ENCODE measurements at regions not wholly inside any gene's neighbourhood (a gene's known extent, or its start where the extent isn't known, plus 50 kb on each side); places are given as distances from the start of the nearest gene placed in this dataset.
"Not testable (repeated sequence)": the region's sequence is repeated elsewhere in the genome, so short reads cannot be mapped to it uniquely, and the experiment has no call there.

DNA sequence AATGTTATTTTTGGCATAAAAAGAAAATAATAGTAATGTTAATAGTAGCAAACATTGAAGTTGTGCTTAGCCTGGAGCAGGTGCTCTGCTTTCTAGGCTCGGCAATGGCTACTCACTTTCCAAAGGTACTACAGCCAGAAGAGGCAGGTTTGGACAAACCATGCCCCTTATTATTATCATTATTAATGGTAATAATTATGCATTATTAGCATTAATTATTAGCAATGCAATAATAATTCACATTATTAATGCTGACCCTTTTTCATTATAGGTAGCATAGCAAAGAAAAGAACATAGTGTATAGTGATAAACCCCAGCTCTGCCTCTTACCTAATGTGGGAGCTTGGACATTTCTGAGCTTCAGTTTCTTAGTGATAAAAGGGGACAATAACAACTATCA lies 171.4 kb downstream of the EDEM1 start:
- Mint-ChIP-seq H3K36me3 (ENCODE audit: low read depth) (no peaks in the 10 kb centered on the region), H3K4me3 (no peak overlapping the region), H3K9me3 (peaks cover 10% of the 10 kb centered on the region), H3K27me3 (ENCODE audit: insufficient read depth) (peaks cover 79% of the 10 kb centered on the region), H3K27ac (no peak overlapping the region), H3K4me1 (no peaks in the 10 kb centered on the region)
- DNase-seq = no peak
- Histone ChIP-seq H3K36me3 (ENCODE audit: control insufficient read depth, insufficient read depth, low read length) (no peaks in the 10 kb centered on the region), H3K27ac (ENCODE audit: low read depth, low read length) (no peak overlapping the region), H3K4me1 (ENCODE audit: control insufficient read depth, insufficient read depth, low read length) (no peaks in the 10 kb centered on the region), H3K27me3 (ENCODE audit: control insufficient read depth, insufficient read depth, low read length, poor library complexity, severe bottlenecking) (peaks cover 65% of the 10 kb centered on the region), H3K4me3 (ENCODE audit: low read length) (no peak overlapping the region), H3K9me3 (ENCODE audit: control insufficient read depth, low read length) (no peaks in the 10 kb centered on the region), H3K9ac (ENCODE audit: extremely low read depth, low read length, poor library complexity, severe bottlenecking) (no peak overlapping the region)
- WGBS, 2 experiments (ENCODE audit: insufficient coverage in 1 of 2, insufficient read length in 1 of 2) = 100% methylated on average over 1 of the region's 1 CpG; no CpG with 5 or more reads in 1 of the 2 experiments
- TF ChIP-seq, protein P1, sequence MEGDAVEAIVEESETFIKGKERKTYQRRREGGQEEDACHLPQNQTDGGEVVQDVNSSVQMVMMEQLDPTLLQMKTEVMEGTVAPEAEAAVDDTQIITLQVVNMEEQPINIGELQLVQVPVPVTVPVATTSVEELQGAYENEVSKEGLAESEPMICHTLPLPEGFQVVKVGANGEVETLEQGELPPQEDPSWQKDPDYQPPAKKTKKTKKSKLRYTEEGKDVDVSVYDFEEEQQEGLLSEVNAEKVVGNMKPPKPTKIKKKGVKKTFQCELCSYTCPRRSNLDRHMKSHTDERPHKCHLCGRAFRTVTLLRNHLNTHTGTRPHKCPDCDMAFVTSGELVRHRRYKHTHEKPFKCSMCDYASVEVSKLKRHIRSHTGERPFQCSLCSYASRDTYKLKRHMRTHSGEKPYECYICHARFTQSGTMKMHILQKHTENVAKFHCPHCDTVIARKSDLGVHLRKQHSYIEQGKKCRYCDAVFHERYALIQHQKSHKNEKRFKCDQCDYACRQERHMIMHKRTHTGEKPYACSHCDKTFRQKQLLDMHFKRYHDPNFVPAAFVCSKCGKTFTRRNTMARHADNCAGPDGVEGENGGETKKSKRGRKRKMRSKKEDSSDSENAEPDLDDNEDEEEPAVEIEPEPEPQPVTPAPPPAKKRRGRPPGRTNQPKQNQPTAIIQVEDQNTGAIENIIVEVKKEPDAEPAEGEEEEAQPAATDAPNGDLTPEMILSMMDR (conservative IDR thresholded peaks at IDR 0.05) = no peak

DNA sequence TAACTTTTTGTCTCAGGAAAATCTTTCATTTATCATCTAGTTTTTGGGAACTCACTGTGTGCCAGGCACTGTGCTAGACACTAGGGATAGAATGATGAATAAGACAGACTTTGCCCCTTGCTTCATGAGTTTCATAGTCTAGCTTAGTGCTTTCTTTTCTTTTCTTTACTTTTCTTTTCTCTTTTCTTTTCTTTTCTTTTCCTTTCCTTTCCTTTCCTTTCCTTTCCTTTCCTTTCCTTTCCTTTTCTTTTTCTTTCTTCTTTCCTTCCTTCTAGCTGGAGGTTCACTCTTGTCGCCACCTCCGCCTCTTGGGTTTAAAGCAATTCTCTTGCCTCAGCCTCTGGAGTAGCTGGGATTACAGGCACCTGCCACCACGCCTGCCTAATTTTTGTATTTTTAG lies 172.9 kb downstream of the EDEM1 start:
- no peaks in the 10 kb centered on the region for H3K36me3 Mint-ChIP-seq (ENCODE audit: low read depth)
- Histone ChIP-seq H3K36me3 (ENCODE audit: control insufficient read depth, insufficient read depth, low read length) (no peaks in the 10 kb centered on the region), H3K4me3 (ENCODE audit: low read length) (no peak overlapping the region), H3K4me1 (ENCODE audit: control insufficient read depth, insufficient read depth, low read length) (no peaks in the 10 kb centered on the region), H3K27me3 (ENCODE audit: control insufficient read depth, insufficient read depth, low read length, poor library complexity, severe bottlenecking) (peaks cover 73% of the 10 kb centered on the region), H3K9me3 (ENCODE audit: control insufficient read depth, low read length) (peaks cover 3% of the 10 kb centered on the region), H3K9ac (ENCODE audit: extremely low read depth, low read length, poor library complexity, severe bottlenecking) (no peak overlapping the region), H3K27ac (ENCODE audit: low read depth, low read length) (no peak overlapping the region)
- no peak for DNase-seq
- H3K27me3 Mint-ChIP-seq (ENCODE audit: insufficient read depth) = peaks cover 87% of the 10 kb centered on the region
- H3K27ac Mint-ChIP-seq = no peak overlapping the region
- 88% methylated on average over 3 of the region's 3 CpGs; no CpG with 5 or more reads in 1 of the 2 experiments for WGBS, 2 experiments (ENCODE audit: insufficient coverage in 1 of 2, insufficient read length in 1 of 2)
- TF ChIP-seq, protein P1 (conservative IDR thresholded peaks at IDR 0.05) = no peak
- H3K4me3 Mint-ChIP-seq = no peak overlapping the region
- no peaks in the 10 kb centered on the region for H3K4me1 Mint-ChIP-seq
- peaks cover 10% of the 10 kb centered on the region for H3K9me3 Mint-ChIP-seq

DNA sequence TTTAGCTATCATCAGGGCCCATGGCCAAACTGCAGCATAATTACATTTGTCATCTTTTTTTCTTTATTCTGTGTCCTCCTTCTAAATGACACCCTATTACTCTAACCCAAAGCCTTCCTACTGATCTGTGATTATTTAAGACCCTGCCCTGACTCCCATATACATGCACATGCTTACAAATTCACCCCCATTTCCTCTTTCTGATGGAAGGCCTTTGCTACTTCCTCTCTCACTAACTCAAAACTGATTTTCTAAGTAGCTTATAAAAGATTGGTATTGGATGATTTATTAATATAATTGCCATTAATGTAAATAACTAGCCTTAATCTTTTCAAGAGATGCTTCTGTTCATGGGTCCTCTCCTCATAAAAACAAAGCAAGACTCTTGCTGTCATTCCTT lies 179.2 kb downstream of the EDEM1 start:
- Mint-ChIP-seq H3K36me3 (ENCODE audit: low read depth) (no peaks in the 10 kb centered on the region), H3K27ac (no peak overlapping the region), H3K27me3 (ENCODE audit: insufficient read depth) (peaks cover 98% of the 10 kb centered on the region), H3K9me3 (peaks cover 18% of the 10 kb centered on the region), H3K4me3 (no peak overlapping the region), H3K4me1 (peaks cover 4% of the 10 kb centered on the region)
- no peaks in the 10 kb centered on the region for H3K36me3 ChIP-seq (ENCODE audit: control insufficient read depth, insufficient read depth, low read length)
- no peaks in the 10 kb centered on the region for H3K4me1 ChIP-seq (ENCODE audit: control insufficient read depth, insufficient read depth, low read length)
- DNase-seq = no peak
- TF ChIP-seq, protein P1 (conservative IDR thresholded peaks at IDR 0.05) = no peak
- peaks cover 92% of the 10 kb centered on the region for H3K27me3 ChIP-seq (ENCODE audit: control insufficient read depth, insufficient read depth, low read length, poor library complexity, severe bottlenecking)
- peaks cover 19% of the 10 kb centered on the region for H3K9me3 ChIP-seq (ENCODE audit: control insufficient read depth, low read length)
- H3K9ac ChIP-seq (ENCODE audit: extremely low read depth, low read length, poor library complexity, severe bottlenecking) = no peak overlapping the region
- H3K4me3 ChIP-seq (ENCODE audit: low read length) = no peak overlapping the region
- no peak overlapping the region for H3K27ac ChIP-seq (ENCODE audit: low read depth, low read length)

DNA sequence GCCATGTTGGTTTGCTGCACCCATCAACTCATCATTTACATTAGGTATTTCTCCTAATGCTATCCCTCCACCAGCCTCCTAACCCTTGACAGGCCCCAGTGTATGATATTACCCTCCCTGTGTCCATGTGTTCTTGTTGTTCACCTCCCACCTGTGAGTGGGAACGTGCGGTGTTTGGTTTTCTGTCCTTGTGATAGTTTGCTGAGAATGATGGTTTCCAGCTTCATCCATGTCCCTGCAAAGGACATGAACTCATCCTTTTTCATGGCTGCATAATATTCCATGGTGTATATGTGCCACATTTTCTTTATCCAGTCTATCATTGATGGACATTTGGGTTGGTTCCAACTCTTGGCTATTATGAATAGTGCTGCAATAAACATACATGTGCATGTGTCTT lies 184.0 kb downstream of the EDEM1 start:
- H3K9me3 Mint-ChIP-seq; H3K36me3 Mint-ChIP-seq (ENCODE audit: low read depth); H3K4me1 Mint-ChIP-seq; H3K27ac Mint-ChIP-seq; H3K36me3 ChIP-seq (ENCODE audit: control insufficient read depth, insufficient read depth, low read length); H3K9me3 ChIP-seq (ENCODE audit: control insufficient read depth, low read length); H3K4me3 ChIP-seq (ENCODE audit: low read length); H3K4me3 Mint-ChIP-seq; H3K27ac ChIP-seq (ENCODE audit: low read depth, low read length); H3K4me1 ChIP-seq (ENCODE audit: control insufficient read depth, insufficient read depth, low read length); H3K9ac ChIP-seq (ENCODE audit: extremely low read depth, low read length, poor library complexity, severe bottlenecking); DNase-seq: not testable (repeated sequence)
- H3K27me3 Mint-ChIP-seq (ENCODE audit: insufficient read depth) = peaks cover 98% of the 10 kb centered on the region
- WGBS, 2 experiments (ENCODE audit: insufficient coverage in 1 of 2, insufficient read length in 1 of 2) = 100% methylated on average over 2 of the region's 2 CpGs; no CpG with 5 or more reads in 1 of the 2 experiments
- H3K27me3 ChIP-seq (ENCODE audit: control insufficient read depth, insufficient read depth, low read length, poor library complexity, severe bottlenecking) = peaks cover 82% of the 10 kb centered on the region

Measured in endodermal cell (in vitro differentiated cells).